Muscle of leg (tissue), 3 donors: ENCODE measurements at regions not wholly inside any gene's neighbourhood (a gene's known extent, or its start where the extent isn't known, plus 50 kb on each side); places are given as distances from the start of the nearest gene placed in this dataset.

ENCODE experiments used
- DNase-seq: peaks from one replicate; pipeline ENCODE4 v3.0.0; 2013
- H3K27ac ChIP-seq: one replicate; pipeline ENCODE4 v1.5.1; 2013; ENCODE audit warnings: mild to moderate bottlenecking, low read length, control low read depth
- H3K27me3 ChIP-seq: one replicate; pipeline ENCODE4 v1.6.1; 2013; ENCODE audit warnings: low read length; ENCODE audit not compliant: control insufficient read depth, insufficient read depth
- H3K36me3 ChIP-seq: one replicate; pipeline ENCODE4 v1.6.1; 2013; ENCODE audit warnings: low read length; ENCODE audit not compliant: control insufficient read depth, insufficient read depth
- H3K4me1 ChIP-seq: one replicate; pipeline ENCODE4 v1.6.1; 2013; ENCODE audit warnings: low read length; ENCODE audit not compliant: control insufficient read depth, insufficient read depth
- H3K4me3 ChIP-seq: one replicate; pipeline ENCODE4 v1.5.1; 2013; ENCODE audit warnings: low read length, control low read depth
- H3K9me3 ChIP-seq: replicated peaks from 2 replicates; pipeline ENCODE4 v1.6.1; 2013; ENCODE audit warnings: low read depth, low read length; ENCODE audit not compliant: control insufficient read depth
- WGBS: methylation state at CpG from one replicate; pipeline ENCODE4 v1.1.5; 2013; ENCODE audit warnings: missing lambda C conversion rate; ENCODE audit not compliant: insufficient coverage; 5-methylcytosine and 5-hydroxymethylcytosine counted together

GRCh38 chr16:80389338-80389737, 151.5 kb upstream of the DYNLRB2 start:
- no peaks in the 10 kb centered on the region for H3K4me1 ChIP-seq
- no peaks in the 10 kb centered on the region for H3K36me3 ChIP-seq
- 55% methylated on average over 8 of the region's 9 CpGs for WGBS
- no peak overlapping the region for H3K4me3 ChIP-seq
- H3K27me3 ChIP-seq: no peaks in the 10 kb centered on the region
- H3K27ac ChIP-seq: no peak overlapping the region
- no peak for DNase-seq
- no peaks in the 10 kb centered on the region for H3K9me3 ChIP-seq

GRCh38 chr16:80387318-80387921, 153.4 kb upstream of the DYNLRB2 start:
- Histone ChIP-seq H3K27ac (no peak overlapping the region), H3K36me3 (no peaks in the 10 kb centered on the region), H3K27me3 (no peaks in the 10 kb centered on the region), H3K9me3 (no peaks in the 10 kb centered on the region), H3K4me3 (no peak overlapping the region), H3K4me1 (no peaks in the 10 kb centered on the region)
- DNase-seq: peak; percentile 30
- WGBS: 46% methylated on average over 9 of the region's 15 CpGs

GRCh38 chr16:80384862-80385261, 155.9 kb upstream of the DYNLRB2 start:
- Histone ChIP-seq H3K27ac (no peak overlapping the region), H3K4me3 (no peak overlapping the region), H3K36me3 (no peaks in the 10 kb centered on the region), H3K9me3 (no peaks in the 10 kb centered on the region), H3K27me3 (no peaks in the 10 kb centered on the region), H3K4me1 (no peaks in the 10 kb centered on the region)
- DNase-seq: no peak

- 63% methylated on average over 1 of the region's 4 CpGs for WGBS
- Histone ChIP-seq H3K9me3 (no peaks in the 10 kb centered on the region), H3K27ac (no peak overlapping the region), H3K27me3 (no peaks in the 10 kb centered on the region), H3K36me3 (no peaks in the 10 kb centered on the region), H3K4me1 (peaks cover 5% of the 10 kb centered on the region), H3K4me3 (no peak overlapping the region)
- no peak for DNase-seq
Observed at GRCh38 chr16:80380514-80380913, 160.3 kb upstream of the DYNLRB2 start.

- H3K27ac ChIP-seq: peak overlapping the region; percentile 66
- peak; percentile 92 for DNase-seq
Observed at GRCh38 chr16:80377096-80377956, 163.5 kb upstream of the DYNLRB2 start.

GRCh38 chr16:80375973-80376372, 164.8 kb upstream of the DYNLRB2 start:
- Histone ChIP-seq H3K36me3 (no peaks in the 10 kb centered on the region), H3K4me3 (no peak overlapping the region), H3K27me3 (no peaks in the 10 kb centered on the region), H3K4me1 (peaks cover 5% of the 10 kb centered on the region), H3K9me3 (peaks cover 6% of the 10 kb centered on the region), H3K27ac (no peak overlapping the region)
- no peak for DNase-seq

More at GRCh38 chr16:80377096-80377956, 163.5 kb upstream of the DYNLRB2 start:
- Histone ChIP-seq H3K4me1 (peaks cover 5% of the 10 kb centered on the region), H3K4me3 (no peak overlapping the region), H3K36me3 (no peaks in the 10 kb centered on the region), H3K27me3 (no peaks in the 10 kb centered on the region), H3K9me3 (peaks cover 6% of the 10 kb centered on the region)
- WGBS: 13% methylated on average over 5 of the region's 16 CpGs

GRCh38 chr16:80375513-80375912, 165.3 kb upstream of the DYNLRB2 start:
- DNase-seq: no peak
- Histone ChIP-seq H3K4me3 (no peak overlapping the region), H3K27ac (no peak overlapping the region), H3K27me3 (no peaks in the 10 kb centered on the region), H3K36me3 (no peaks in the 10 kb centered on the region), H3K9me3 (peaks cover 6% of the 10 kb centered on the region), H3K4me1 (peaks cover 5% of the 10 kb centered on the region)
- WGBS: no CpG with 5 or more reads among the region's 1 CpG

GRCh38 chr16:80372341-80372740, 168.5 kb upstream of the DYNLRB2 start:
- Histone ChIP-seq H3K27me3 (no peaks in the 10 kb centered on the region), H3K9me3 (peaks cover 6% of the 10 kb centered on the region), H3K4me3 (no peak overlapping the region), H3K36me3 (no peaks in the 10 kb centered on the region), H3K27ac (no peak overlapping the region), H3K4me1 (peaks cover 5% of the 10 kb centered on the region)
- peak; percentile 28 for DNase-seq
- 87% methylated on average over 9 of the region's 10 CpGs for WGBS

- peaks cover 6% of the 10 kb centered on the region for H3K9me3 ChIP-seq
- no peak overlapping the region for H3K4me3 ChIP-seq
- 40% methylated on average over 2 of the region's 7 CpGs for WGBS
- no peaks in the 10 kb centered on the region for H3K27me3 ChIP-seq
- H3K36me3 ChIP-seq: no peaks in the 10 kb centered on the region
- H3K27ac ChIP-seq: no peak overlapping the region
- no peaks in the 10 kb centered on the region for H3K4me1 ChIP-seq
- DNase-seq: peak; percentile 84
Observed at GRCh38 chr16:80369138-80369958, 171.4 kb upstream of the DYNLRB2 start.

GRCh38 chr16:80367037-80367658, 173.6 kb upstream of the DYNLRB2 start:
- WGBS: no CpG with 5 or more reads among the region's 2 CpGs
- no peaks in the 10 kb centered on the region for H3K27me3 ChIP-seq

More at GRCh38 chr16:80367037-80367658, 173.6 kb upstream of the DYNLRB2 start:
- no peak for DNase-seq
- H3K4me1 ChIP-seq: no peaks in the 10 kb centered on the region
- H3K27ac ChIP-seq: no peak overlapping the region
- no peaks in the 10 kb centered on the region for H3K36me3 ChIP-seq
- no peaks in the 10 kb centered on the region for H3K9me3 ChIP-seq
- no peak overlapping the region for H3K4me3 ChIP-seq
